A549 (cell line): ENCODE measurements at regions not wholly inside any gene's neighbourhood (a gene's known extent, or its start where the extent isn't known, plus 50 kb on each side); places are given as distances from the start of the nearest gene placed in this dataset.

Experiments used
- ESRRA ChIP-seq: fragments of 150-350 bp; IDR thresholded peaks from 2 replicates; pipeline ENCODE4 v1.6.1; 2014; ENCODE audit warnings: mild to moderate bottlenecking, low read length, borderline replicate concordance
- KDM5A ChIP-seq: fragments of 200-600 bp; sonication (generic); IDR thresholded peaks from 2 replicates; pipeline ENCODE4 v1.6.1; 2016; ENCODE audit warnings: antibody characterized with exemption, mild to moderate bottlenecking
- RAD21 ChIP-seq, 2 experiments: fragments of >200 bp in 1 of 2; sonication (Bioruptor Twin) in 1 of 2; formaldehyde crosslinking in 1 of 2; IDR thresholded peaks in 1 of 2; conservative IDR thresholded peaks in 1 of 2; 2 replicates in 1 of 2; 3 replicates in 1 of 2; pipeline ENCODE4 v1.6.1; 2012 to 2018; ENCODE audit warnings: inconsistent platforms in 1 of 2
- SMC3 ChIP-seq: fragments of >200 bp; sonication (Bioruptor Twin); formaldehyde crosslinking; IDR thresholded peaks from 3 replicates; pipeline ENCODE4 v1.6.1; 2018; ENCODE audit warnings: inconsistent platforms
- TF ChIP-seq, protein P1 (sequence below): fragments of >200 bp; sonication (Bioruptor Twin); formaldehyde crosslinking; IDR thresholded peaks from 3 replicates; pipeline ENCODE4 v1.5.1; 2016
- TF ChIP-seq, protein P2 (sequence below): fragments of 450-650 bp; IDR thresholded peaks from 2 replicates; pipeline ENCODE4 v1.6.1; 2014; ENCODE audit warnings: antibody characterized with exemption

DNA sequence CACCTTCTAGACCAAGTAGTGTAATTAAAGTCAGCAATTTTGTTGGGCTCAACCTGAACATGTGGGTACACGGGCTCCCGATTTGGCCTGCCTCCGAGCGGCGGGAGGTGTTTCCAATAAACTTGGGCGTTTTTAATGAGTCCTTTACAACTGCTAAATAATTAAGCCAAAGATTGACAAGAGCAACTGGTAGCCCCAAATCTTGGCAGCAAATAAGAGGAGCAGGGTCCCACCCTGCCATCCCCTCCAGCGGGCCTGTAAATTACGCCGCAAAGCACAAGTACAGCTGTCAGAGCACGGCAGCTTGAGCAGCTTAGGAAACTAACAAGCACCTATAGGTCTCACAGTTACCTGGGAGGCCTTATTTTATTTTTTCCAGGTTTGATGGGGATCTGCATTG, 217.1 kb downstream of the BMP7 start:
- TF ChIP-seq, protein P1, sequence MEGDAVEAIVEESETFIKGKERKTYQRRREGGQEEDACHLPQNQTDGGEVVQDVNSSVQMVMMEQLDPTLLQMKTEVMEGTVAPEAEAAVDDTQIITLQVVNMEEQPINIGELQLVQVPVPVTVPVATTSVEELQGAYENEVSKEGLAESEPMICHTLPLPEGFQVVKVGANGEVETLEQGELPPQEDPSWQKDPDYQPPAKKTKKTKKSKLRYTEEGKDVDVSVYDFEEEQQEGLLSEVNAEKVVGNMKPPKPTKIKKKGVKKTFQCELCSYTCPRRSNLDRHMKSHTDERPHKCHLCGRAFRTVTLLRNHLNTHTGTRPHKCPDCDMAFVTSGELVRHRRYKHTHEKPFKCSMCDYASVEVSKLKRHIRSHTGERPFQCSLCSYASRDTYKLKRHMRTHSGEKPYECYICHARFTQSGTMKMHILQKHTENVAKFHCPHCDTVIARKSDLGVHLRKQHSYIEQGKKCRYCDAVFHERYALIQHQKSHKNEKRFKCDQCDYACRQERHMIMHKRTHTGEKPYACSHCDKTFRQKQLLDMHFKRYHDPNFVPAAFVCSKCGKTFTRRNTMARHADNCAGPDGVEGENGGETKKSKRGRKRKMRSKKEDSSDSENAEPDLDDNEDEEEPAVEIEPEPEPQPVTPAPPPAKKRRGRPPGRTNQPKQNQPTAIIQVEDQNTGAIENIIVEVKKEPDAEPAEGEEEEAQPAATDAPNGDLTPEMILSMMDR, result no peak
- TF ChIP-seq SMC3 (no peak), RAD21 (conservative IDR thresholded peaks at IDR 0.05 in 1 of 2, IDR thresholded peaks at IDR 0.05 in 1 of 2) (no peak), KDM5A (no peak), ESRRA (no peak)
- TF ChIP-seq, protein P2, sequence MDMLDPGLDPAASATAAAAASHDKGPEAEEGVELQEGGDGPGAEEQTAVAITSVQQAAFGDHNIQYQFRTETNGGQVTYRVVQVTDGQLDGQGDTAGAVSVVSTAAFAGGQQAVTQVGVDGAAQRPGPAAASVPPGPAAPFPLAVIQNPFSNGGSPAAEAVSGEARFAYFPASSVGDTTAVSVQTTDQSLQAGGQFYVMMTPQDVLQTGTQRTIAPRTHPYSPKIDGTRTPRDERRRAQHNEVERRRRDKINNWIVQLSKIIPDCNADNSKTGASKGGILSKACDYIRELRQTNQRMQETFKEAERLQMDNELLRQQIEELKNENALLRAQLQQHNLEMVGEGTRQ, result no peak
